Liver (tissue), 8 donors: ENCODE measurements at regions not wholly inside any gene's neighbourhood (a gene's known extent, or its start where the extent isn't known, plus 50 kb on each side); places are given as distances from the start of the nearest gene placed in this dataset.

Source experiments
- DNase-seq: peaks from one replicate; pipeline ENCODE4 v3.0.0-alpha.2; 2017; ENCODE audit warnings: low spot score
- H3K27ac ChIP-seq, 2 donors: one replicate each; pipeline ENCODE4 v1.7.0; 2013; ENCODE audit warnings: inconsistent platforms in 2 of 2, low read length in 2 of 2, control low read depth in 1 of 2, low read depth in 1 of 2, mild to moderate bottlenecking in 1 of 2
- H3K27me3 ChIP-seq, 4 donors: one replicate each; pipeline versions ENCODE4 v1.6.1 to v1.7.0; 2013; ENCODE audit warnings: low read length in 3 of 4, inconsistent platforms in 1 of 4, mild to moderate bottlenecking in 1 of 4, moderate library complexity in 1 of 4; ENCODE audit not compliant: control insufficient read depth in 4 of 4, insufficient read depth in 4 of 4
- H3K36me3 ChIP-seq, 4 donors: one replicate each; pipeline versions ENCODE4 v1.6.1 to v1.7.0; 2013; ENCODE audit warnings: low read length in 3 of 4, mild to moderate bottlenecking in 3 of 4, low read depth in 1 of 4, moderate library complexity in 1 of 4; ENCODE audit not compliant: control insufficient read depth in 4 of 4, insufficient read depth in 3 of 4
- H3K4me1 ChIP-seq, 4 donors: one replicate each; pipeline versions ENCODE4 v1.6.1 to v1.7.0; 2013; ENCODE audit warnings: low read length in 3 of 4, mild to moderate bottlenecking in 3 of 4, moderate library complexity in 1 of 4; ENCODE audit not compliant: control insufficient read depth in 4 of 4, insufficient read depth in 4 of 4
- H3K4me3 ChIP-seq, 3 donors: one replicate each; pipeline versions ENCODE4 v1.6.1 to v1.7.0; 2013; ENCODE audit warnings: low read length in 3 of 3, control low read depth in 1 of 3, low read depth in 1 of 3, mild to moderate bottlenecking in 1 of 3
- H3K9ac ChIP-seq, 2 donors: one replicate each; pipeline ENCODE4 v1.7.0; 2013; ENCODE audit warnings: low read length in 2 of 2, mild to moderate bottlenecking in 2 of 2, moderate library complexity in 2 of 2, control low read depth in 1 of 2, low read depth in 1 of 2
- H3K9me3 ChIP-seq, 4 donors: one replicate each; pipeline versions ENCODE4 v1.6.1 to v1.7.0; 2013; ENCODE audit warnings: low read length in 3 of 4; ENCODE audit not compliant: control insufficient read depth in 4 of 4
- FOXA1 ChIP-seq: IDR thresholded peaks from 2 replicates; pipeline ENCODE4 v1.6.1; 2016; ENCODE audit warnings: antibody characterized with exemption
- FOXA2 ChIP-seq: IDR thresholded peaks from 2 replicates; pipeline ENCODE4 v1.6.1; 2016; ENCODE audit warnings: antibody characterized with exemption
- GABPA ChIP-seq, 2 donors: IDR thresholded peaks in 1 of 2; conservative IDR thresholded peaks in 1 of 2; 2 replicates each; pipeline ENCODE4 v1.6.1; 2016; ENCODE audit warnings: antibody characterized with exemption in 2 of 2, mild to moderate bottlenecking in 1 of 2, moderate library complexity in 1 of 2
- HNF4A ChIP-seq, 2 donors: conservative IDR thresholded peaks; 2 replicates each; pipeline ENCODE4 v1.6.1; 2016; ENCODE audit warnings: antibody characterized with exemption in 2 of 2, mild to moderate bottlenecking in 2 of 2
- JUND ChIP-seq, 2 donors: IDR thresholded peaks; 2 replicates each; pipeline ENCODE4 v1.6.1; 2016; ENCODE audit warnings: antibody characterized with exemption in 2 of 2
- NR2F2 ChIP-seq: IDR thresholded peaks from 2 replicates; pipeline ENCODE4 v1.6.1; 2016; ENCODE audit warnings: antibody characterized with exemption
- RAD21 ChIP-seq, 2 donors: IDR thresholded peaks; 2 replicates each; pipeline ENCODE4 v1.6.1; 2016; ENCODE audit warnings: antibody characterized with exemption in 2 of 2, mild to moderate bottlenecking in 2 of 2
- RXRA ChIP-seq, 2 donors: IDR thresholded peaks; 2 replicates each; pipeline ENCODE4 v1.6.1; 2017 to 2018; ENCODE audit warnings: antibody characterized with exemption in 2 of 2, mild to moderate bottlenecking in 1 of 2
- SP1 ChIP-seq: IDR thresholded peaks from 2 replicates; pipeline ENCODE4 v1.6.1; 2018; ENCODE audit warnings: antibody characterized with exemption, mild to moderate bottlenecking
- TAF1 ChIP-seq: conservative IDR thresholded peaks from 2 replicates; pipeline ENCODE4 v1.6.1; 2016; ENCODE audit warnings: antibody characterized with exemption, mild to moderate bottlenecking
- YY1 ChIP-seq: IDR thresholded peaks from 2 replicates; pipeline ENCODE4 v1.6.1; 2016; ENCODE audit warnings: antibody characterized with exemption, mild to moderate bottlenecking
- WGBS: extraction: QIAGEN DNeasy Blood & Tissue Kit; methylation state at CpG from one replicate; pipeline ENCODE4 v1.1.7; 2013; 5-methylcytosine and 5-hydroxymethylcytosine counted together
- TF ChIP-seq, protein P1 (sequence below): IDR thresholded peaks from 2 replicates; pipeline ENCODE4 v1.6.1; 2016; ENCODE audit warnings: antibody characterized with exemption
- TF ChIP-seq, protein P2 (sequence below): IDR thresholded peaks from 2 replicates; pipeline ENCODE4 v1.6.1; 2016; ENCODE audit warnings: antibody characterized with exemption, mild to moderate bottlenecking
- TF ChIP-seq, protein P3 (sequence below): fragments of 150-350 bp; IDR thresholded peaks from 2 replicates; pipeline ENCODE4 v1.5.1; 2017; ENCODE audit warnings: improper control_type of control experiment, low read depth, low read length; ENCODE audit not compliant: missing input control
- TF ChIP-seq, protein P4 (sequence below): IDR thresholded peaks from 2 replicates; pipeline ENCODE4 v1.6.1; 2016; ENCODE audit warnings: antibody characterized with exemption
- TF ChIP-seq, protein P5 (sequence below): IDR thresholded peaks from 2 replicates; pipeline ENCODE4 v1.6.1; 2016; ENCODE audit warnings: antibody characterized with exemption
- donor health status: healthy.
- donor health status: healthy.
- donor health status: healthy.
- donor health status: healthy.
- donor health status: healthy.

DNA sequence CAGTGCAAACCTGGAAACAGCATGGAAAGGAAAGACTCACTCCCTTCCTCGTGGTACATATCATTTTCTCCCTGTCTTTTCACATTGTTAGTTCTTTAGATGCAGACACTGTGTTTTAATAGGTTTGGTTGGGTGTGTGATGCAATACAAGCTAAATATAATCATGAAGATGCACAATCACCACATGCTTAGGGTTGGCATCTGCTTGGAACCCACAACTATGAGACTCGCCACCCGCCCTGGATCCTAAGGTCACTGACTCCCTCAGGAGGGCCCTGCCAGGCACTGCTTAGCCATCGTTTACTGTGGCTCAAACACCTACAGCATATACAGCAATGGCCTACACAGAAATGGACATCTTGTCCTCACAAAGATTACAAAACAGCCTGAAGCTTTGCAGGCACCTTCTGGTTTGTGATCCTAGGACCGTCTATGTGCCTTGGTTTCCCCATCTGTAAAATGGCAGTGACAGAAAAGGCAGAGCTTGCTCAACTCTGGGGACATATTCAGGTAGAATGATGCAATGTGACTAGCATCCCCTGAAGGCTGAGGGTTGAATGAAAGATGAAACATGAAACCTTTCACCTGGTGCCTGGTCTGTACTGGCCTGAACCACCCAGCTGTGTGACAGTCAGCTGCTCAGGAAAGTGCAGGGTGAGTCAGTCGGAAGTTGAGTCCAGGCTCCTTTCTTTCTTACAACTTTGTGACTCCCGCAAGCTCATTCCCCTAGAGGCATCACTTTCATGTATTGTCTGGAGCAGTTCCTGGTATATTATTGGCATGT lies 123.6 kb upstream of the PFN2 start:
- Histone ChIP-seq H3K4me1 (no peaks in the 10 kb centered on the region), H3K36me3 (no peaks in the 10 kb centered on the region), H3K9ac (no peak overlapping the region), H3K27me3 (peaks cover 0 to 3% (median 0%) of the 10 kb centered on the region in 4 donors), H3K4me3 (no peak overlapping the region), H3K27ac (no peak overlapping the region), H3K9me3 (no peaks in the 10 kb centered on the region)
- 85% methylated on average over 7 of the region's 7 CpGs for WGBS
- TF ChIP-seq RXRA (IDR thresholded peaks at IDR 0.05): no peak
- no peak for TF ChIP-seq NR2F2
- TF ChIP-seq, protein P1, sequence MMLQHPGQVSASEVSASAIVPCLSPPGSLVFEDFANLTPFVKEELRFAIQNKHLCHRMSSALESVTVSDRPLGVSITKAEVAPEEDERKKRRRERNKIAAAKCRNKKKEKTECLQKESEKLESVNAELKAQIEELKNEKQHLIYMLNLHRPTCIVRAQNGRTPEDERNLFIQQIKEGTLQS: no peak
- no peak for TF ChIP-seq HNF4A (conservative IDR thresholded peaks at IDR 0.05)
- TF ChIP-seq FOXA1: no peak
- no peak for TF ChIP-seq GABPA (IDR thresholded peaks at IDR 0.05 in 1 of 2, conservative IDR thresholded peaks at IDR 0.05 in 1 of 2)
- TF ChIP-seq, protein P2, sequence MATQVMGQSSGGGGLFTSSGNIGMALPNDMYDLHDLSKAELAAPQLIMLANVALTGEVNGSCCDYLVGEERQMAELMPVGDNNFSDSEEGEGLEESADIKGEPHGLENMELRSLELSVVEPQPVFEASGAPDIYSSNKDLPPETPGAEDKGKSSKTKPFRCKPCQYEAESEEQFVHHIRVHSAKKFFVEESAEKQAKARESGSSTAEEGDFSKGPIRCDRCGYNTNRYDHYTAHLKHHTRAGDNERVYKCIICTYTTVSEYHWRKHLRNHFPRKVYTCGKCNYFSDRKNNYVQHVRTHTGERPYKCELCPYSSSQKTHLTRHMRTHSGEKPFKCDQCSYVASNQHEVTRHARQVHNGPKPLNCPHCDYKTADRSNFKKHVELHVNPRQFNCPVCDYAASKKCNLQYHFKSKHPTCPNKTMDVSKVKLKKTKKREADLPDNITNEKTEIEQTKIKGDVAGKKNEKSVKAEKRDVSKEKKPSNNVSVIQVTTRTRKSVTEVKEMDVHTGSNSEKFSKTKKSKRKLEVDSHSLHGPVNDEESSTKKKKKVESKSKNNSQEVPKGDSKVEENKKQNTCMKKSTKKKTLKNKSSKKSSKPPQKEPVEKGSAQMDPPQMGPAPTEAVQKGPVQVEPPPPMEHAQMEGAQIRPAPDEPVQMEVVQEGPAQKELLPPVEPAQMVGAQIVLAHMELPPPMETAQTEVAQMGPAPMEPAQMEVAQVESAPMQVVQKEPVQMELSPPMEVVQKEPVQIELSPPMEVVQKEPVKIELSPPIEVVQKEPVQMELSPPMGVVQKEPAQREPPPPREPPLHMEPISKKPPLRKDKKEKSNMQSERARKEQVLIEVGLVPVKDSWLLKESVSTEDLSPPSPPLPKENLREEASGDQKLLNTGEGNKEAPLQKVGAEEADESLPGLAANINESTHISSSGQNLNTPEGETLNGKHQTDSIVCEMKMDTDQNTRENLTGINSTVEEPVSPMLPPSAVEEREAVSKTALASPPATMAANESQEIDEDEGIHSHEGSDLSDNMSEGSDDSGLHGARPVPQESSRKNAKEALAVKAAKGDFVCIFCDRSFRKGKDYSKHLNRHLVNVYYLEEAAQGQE: no peak
- TF ChIP-seq YY1: no peak
- TF ChIP-seq, protein P3, sequence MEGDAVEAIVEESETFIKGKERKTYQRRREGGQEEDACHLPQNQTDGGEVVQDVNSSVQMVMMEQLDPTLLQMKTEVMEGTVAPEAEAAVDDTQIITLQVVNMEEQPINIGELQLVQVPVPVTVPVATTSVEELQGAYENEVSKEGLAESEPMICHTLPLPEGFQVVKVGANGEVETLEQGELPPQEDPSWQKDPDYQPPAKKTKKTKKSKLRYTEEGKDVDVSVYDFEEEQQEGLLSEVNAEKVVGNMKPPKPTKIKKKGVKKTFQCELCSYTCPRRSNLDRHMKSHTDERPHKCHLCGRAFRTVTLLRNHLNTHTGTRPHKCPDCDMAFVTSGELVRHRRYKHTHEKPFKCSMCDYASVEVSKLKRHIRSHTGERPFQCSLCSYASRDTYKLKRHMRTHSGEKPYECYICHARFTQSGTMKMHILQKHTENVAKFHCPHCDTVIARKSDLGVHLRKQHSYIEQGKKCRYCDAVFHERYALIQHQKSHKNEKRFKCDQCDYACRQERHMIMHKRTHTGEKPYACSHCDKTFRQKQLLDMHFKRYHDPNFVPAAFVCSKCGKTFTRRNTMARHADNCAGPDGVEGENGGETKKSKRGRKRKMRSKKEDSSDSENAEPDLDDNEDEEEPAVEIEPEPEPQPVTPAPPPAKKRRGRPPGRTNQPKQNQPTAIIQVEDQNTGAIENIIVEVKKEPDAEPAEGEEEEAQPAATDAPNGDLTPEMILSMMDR: no peak
- TF ChIP-seq RAD21 (IDR thresholded peaks at IDR 0.05): no peak
- DNase-seq: no peak

DNA sequence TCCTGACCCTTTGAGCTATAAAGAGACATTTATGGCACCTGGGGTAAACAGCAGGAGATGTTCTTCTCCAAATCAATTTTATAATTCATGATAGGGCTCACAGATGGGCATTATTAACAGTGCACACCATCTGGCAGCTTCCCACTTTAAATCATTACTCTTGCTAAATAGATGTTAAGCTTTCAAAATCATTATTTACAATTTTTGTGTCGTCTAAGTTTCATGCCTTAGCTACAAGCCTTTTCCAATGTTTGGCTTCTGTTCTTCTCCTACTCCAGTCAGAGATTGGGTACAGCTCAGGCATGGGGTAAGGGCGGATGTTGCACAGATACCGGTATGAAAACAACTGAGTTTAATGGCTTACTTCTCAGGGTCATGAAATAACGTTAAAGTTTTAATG lies 120.9 kb upstream of the PFN2 start:
- DNase-seq: no peak
- peaks cover 0 to 3% (median 0%) of the 10 kb centered on the region in 4 donors for H3K27me3 ChIP-seq
- no peaks in the 10 kb centered on the region for H3K9me3 ChIP-seq
- H3K27ac ChIP-seq: no peak overlapping the region
- H3K4me3 ChIP-seq: no peak overlapping the region
- no peak overlapping the region for H3K9ac ChIP-seq
- H3K4me1 ChIP-seq: no peaks in the 10 kb centered on the region
- WGBS: 69% methylated on average over 4 of the region's 4 CpGs
- no peaks in the 10 kb centered on the region for H3K36me3 ChIP-seq
- TF ChIP-seq GABPA (IDR thresholded peaks at IDR 0.05 in 1 of 2, conservative IDR thresholded peaks at IDR 0.05 in 1 of 2) (no peak), YY1 (no peak), RAD21 (IDR thresholded peaks at IDR 0.05) (no peak), HNF4A (conservative IDR thresholded peaks at IDR 0.05) (no peak), JUND (IDR thresholded peaks at IDR 0.05) (no peak), RXRA (IDR thresholded peaks at IDR 0.05) (no peak), SP1 (no peak), FOXA2 (no peak), NR2F2 (no peak), TAF1 (no peak)
- TF ChIP-seq, protein P3: no peak
- TF ChIP-seq, protein P2: no peak
- TF ChIP-seq, protein P4, sequence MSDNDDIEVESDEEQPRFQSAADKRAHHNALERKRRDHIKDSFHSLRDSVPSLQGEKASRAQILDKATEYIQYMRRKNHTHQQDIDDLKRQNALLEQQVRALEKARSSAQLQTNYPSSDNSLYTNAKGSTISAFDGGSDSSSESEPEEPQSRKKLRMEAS: no peak
- TF ChIP-seq, protein P1: no peak
- TF ChIP-seq, protein P5, sequence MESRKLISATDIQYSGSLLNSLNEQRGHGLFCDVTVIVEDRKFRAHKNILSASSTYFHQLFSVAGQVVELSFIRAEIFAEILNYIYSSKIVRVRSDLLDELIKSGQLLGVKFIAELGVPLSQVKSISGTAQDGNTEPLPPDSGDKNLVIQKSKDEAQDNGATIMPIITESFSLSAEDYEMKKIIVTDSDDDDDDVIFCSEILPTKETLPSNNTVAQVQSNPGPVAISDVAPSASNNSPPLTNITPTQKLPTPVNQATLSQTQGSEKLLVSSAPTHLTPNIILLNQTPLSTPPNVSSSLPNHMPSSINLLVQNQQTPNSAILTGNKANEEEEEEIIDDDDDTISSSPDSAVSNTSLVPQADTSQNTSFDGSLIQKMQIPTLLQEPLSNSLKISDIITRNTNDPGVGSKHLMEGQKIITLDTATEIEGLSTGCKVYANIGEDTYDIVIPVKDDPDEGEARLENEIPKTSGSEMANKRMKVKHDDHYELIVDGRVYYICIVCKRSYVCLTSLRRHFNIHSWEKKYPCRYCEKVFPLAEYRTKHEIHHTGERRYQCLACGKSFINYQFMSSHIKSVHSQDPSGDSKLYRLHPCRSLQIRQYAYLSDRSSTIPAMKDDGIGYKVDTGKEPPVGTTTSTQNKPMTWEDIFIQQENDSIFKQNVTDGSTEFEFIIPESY: no peak
